D721Med (cell line): ENCODE measurements at regions not wholly inside any gene's neighbourhood (a gene's known extent, or its start where the extent isn't known, plus 50 kb on each side); places are given as distances from the start of the nearest gene placed in this dataset.

Experiments
- DNase-seq: peaks from one replicate; pipeline ENCODE4 v3.0.0; 2011; ENCODE audit warnings: low spot score; ENCODE audit not compliant: insufficient read length
- FAIRE-seq: peaks from 2 replicates; lab custom pipeline; 2011; peaks lifted over from hg19 to GRCh38; lab: Jason Lieb, UNC
- TF ChIP-seq, protein P1 (sequence below): IDR thresholded peaks from 2 replicates; pipeline ENCODE4 v1.5.1; 2012; ENCODE audit warnings: mild to moderate bottlenecking, control low read depth; ENCODE audit not compliant: insufficient read depth; ENCODE audit errors: missing control alignments

DNA sequence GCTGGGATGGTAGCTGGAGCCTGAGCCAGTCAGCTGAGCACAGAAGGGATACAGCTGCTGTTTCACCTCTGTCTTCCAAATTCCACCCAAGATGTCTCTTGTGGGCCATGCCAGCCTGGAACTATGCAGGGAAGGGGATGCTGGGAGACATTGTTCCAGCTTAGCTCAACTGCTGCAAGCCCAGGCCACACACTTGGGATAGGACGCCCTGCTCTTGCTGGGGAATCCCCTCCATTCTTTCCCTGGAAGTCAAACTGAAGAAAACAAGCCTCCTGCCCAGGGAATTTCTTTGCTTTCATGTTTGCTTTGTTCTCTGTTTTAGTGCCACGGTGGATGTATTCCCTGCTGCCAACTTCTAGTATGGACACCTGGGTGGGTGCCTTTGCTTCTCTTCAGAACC lies 55.2 kb upstream of the CDK13 start:
- TF ChIP-seq, protein P1, sequence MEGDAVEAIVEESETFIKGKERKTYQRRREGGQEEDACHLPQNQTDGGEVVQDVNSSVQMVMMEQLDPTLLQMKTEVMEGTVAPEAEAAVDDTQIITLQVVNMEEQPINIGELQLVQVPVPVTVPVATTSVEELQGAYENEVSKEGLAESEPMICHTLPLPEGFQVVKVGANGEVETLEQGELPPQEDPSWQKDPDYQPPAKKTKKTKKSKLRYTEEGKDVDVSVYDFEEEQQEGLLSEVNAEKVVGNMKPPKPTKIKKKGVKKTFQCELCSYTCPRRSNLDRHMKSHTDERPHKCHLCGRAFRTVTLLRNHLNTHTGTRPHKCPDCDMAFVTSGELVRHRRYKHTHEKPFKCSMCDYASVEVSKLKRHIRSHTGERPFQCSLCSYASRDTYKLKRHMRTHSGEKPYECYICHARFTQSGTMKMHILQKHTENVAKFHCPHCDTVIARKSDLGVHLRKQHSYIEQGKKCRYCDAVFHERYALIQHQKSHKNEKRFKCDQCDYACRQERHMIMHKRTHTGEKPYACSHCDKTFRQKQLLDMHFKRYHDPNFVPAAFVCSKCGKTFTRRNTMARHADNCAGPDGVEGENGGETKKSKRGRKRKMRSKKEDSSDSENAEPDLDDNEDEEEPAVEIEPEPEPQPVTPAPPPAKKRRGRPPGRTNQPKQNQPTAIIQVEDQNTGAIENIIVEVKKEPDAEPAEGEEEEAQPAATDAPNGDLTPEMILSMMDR, result no peak
- no peak for DNase-seq

DNA sequence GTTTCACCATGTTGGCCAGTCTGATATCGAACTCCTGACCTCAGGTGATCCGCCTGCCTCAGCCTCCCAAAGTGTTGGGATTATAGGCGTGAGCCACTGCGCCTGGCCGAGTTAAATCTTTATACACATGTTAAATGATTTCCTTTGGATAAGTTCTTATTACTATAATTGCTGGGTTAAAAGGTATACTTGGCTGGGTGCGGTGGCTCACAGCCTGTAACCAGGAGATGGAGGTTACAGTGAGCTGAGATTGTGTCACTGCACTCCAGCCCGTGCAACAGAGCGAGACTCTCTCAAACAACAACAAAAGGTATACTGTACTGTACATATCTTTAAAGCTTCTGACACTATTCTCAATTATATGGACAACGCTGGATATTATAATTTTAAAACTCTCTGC lies 53.2 kb upstream of the CDK13 start:
- FAIRE-seq, result no peak
- TF ChIP-seq, protein P1, result no peak
- no peak for DNase-seq

More for the DNA sequence above, 55.2 kb upstream of the CDK13 start:
- no peak for FAIRE-seq

DNA sequence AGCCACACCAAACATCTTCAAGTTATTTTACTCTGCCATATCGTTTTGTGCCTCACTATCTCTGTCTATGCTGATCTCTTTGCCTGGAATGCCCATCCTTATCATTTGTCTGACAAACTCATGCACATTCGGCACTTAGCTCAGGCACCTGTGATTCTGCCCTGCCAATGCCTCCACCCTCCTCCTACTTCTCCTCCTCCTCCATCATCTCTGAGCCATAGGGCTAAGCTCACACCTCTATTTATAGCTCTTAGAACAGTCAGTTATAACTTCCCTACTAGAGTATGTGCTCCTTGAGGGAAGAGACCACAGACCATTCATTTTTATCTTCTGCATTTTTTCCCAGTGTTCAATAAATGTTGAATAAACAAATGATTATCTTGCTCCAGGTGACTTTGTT lies 51.2 kb upstream of the CDK13 start:
- no peak for FAIRE-seq
- TF ChIP-seq, protein P1, result no peak
- DNase-seq, result no peak
